IPS-18a (cell line): ENCODE measurements at regions not wholly inside any gene's neighbourhood (a gene's known extent, or its start where the extent isn't known, plus 50 kb on each side); places are given as distances from the start of the nearest gene placed in this dataset.

ENCODE experiments used
- H3K27ac ChIP-seq: one replicate; pipeline ENCODE4 v1.5.1; 2013; ENCODE audit warnings: low read length
- H3K27me3 ChIP-seq: one replicate; pipeline ENCODE4 v1.6.1; 2013; ENCODE audit warnings: mild to moderate bottlenecking, low read length; ENCODE audit not compliant: control insufficient read depth, insufficient read depth
- H3K36me3 ChIP-seq: one replicate; pipeline ENCODE4 v1.6.1; 2013; ENCODE audit warnings: low read depth, low read length; ENCODE audit not compliant: control insufficient read depth
- H3K4me1 ChIP-seq: one replicate; pipeline ENCODE4 v1.6.1; 2013; ENCODE audit warnings: low read depth, low read length; ENCODE audit not compliant: control insufficient read depth
- H3K4me3 ChIP-seq: one replicate; pipeline ENCODE4 v1.5.1; 2013; ENCODE audit warnings: low read length
- H3K9ac ChIP-seq: one replicate; pipeline ENCODE4 v1.6.1; 2013; ENCODE audit warnings: mild to moderate bottlenecking, low read length, moderate library complexity
- H3K9me3 ChIP-seq: one replicate; pipeline ENCODE4 v1.6.1; 2013; ENCODE audit warnings: low read depth, low read length; ENCODE audit not compliant: control insufficient read depth

DNA sequence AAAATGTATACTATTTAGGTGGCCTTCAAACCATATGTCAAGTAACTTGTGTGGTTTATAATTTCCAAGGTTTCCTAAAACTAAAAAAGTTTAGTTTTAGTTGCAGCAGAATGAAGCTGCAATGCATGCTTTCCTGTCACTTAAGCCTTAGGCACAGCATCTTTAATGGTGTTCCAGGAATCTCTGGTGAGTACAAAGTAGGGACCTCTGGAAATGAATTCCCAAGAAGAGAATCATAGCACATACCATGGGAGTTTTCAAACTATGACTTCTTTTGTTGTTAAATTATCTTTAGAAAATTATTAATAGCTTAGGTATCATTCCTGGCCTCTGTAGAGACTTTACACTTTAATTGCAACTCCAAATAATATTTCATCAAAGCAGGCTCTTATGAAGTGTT lies 1005.9 kb upstream of the PABPC4L start:
- Histone ChIP-seq H3K4me1 (peaks cover 8% of the 10 kb centered on the region), H3K9me3 (no peaks in the 10 kb centered on the region), H3K27me3 (no peaks in the 10 kb centered on the region), H3K27ac (no peak overlapping the region), H3K9ac (no peak overlapping the region), H3K4me3 (no peak overlapping the region), H3K36me3 (no peaks in the 10 kb centered on the region)

DNA sequence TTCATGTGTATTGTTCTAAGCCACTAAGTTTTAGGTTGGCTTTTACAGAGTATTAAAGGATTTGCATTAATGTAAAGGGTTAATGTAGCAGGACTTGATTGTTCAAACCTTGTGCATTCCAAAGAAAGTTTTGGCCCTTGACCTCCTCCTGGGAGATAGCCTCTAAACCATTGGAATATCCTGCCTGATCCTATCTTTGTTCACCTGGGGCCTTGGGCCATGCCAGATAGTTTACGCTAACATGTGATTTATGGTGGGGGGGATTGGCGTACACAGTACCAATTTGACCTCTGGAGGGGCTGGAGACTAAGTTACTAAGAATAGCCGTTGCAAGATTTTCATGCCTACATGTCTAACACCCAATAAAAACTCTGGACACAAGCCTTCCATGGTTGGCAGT lies 1002.7 kb upstream of the PABPC4L start:
- Histone ChIP-seq H3K27me3 (no peaks in the 10 kb centered on the region), H3K4me1 (no peaks in the 10 kb centered on the region), H3K27ac (no peak overlapping the region), H3K9me3 (no peaks in the 10 kb centered on the region), H3K4me3 (no peak overlapping the region), H3K9ac (no peak overlapping the region), H3K36me3 (no peaks in the 10 kb centered on the region)

DNA sequence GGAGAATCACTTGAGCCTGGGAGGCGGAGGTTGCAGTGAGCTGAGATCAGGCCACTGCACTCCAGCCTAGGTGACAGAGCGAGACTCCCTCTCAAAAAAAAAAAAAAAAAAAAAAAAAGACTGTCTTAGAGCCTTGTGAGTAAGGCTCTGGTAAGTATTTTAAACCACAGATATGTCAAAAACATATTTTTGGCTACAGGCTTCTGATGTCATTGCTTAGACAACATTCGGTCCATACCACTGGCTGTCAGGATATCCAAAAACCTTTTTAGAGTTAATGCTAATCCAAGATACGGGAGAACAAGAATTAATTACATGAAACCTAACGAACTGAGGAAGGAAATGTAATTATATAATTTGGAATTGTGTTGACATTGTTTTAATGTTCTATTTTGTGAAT lies 999.5 kb upstream of the PABPC4L start:
- peaks cover 8% of the 10 kb centered on the region for H3K4me1 ChIP-seq
- H3K36me3 ChIP-seq: no peaks in the 10 kb centered on the region
- no peaks in the 10 kb centered on the region for H3K9me3 ChIP-seq
- H3K27me3 ChIP-seq: no peaks in the 10 kb centered on the region
- no peak overlapping the region for H3K9ac ChIP-seq
- H3K4me3 ChIP-seq: no peak overlapping the region
- H3K27ac ChIP-seq: no peak overlapping the region

DNA sequence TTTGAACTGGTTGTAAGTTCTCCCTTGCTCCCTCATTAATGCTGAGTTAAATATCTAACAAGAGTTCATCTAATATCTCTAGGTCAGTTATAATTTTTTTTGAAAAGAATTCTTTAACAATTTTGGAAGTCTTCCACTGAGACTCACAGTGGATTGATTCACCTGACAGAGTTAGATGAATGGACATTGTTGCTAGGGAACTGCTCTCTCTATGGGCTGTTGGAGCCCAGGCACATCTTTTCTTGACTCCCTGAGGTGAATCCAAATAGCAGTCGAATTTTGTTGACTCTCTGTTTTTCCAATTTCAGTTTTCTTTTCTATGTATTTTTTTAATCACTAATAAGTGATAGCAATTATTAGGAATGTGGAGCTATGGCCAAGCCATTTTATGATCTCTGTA lies 996.1 kb upstream of the PABPC4L start:
- H3K36me3 ChIP-seq: no peaks in the 10 kb centered on the region
- H3K27ac ChIP-seq: no peak overlapping the region
- H3K9ac ChIP-seq: no peak overlapping the region
- peaks cover 8% of the 10 kb centered on the region for H3K4me1 ChIP-seq
- no peaks in the 10 kb centered on the region for H3K27me3 ChIP-seq
- no peaks in the 10 kb centered on the region for H3K9me3 ChIP-seq
- no peak overlapping the region for H3K4me3 ChIP-seq

DNA sequence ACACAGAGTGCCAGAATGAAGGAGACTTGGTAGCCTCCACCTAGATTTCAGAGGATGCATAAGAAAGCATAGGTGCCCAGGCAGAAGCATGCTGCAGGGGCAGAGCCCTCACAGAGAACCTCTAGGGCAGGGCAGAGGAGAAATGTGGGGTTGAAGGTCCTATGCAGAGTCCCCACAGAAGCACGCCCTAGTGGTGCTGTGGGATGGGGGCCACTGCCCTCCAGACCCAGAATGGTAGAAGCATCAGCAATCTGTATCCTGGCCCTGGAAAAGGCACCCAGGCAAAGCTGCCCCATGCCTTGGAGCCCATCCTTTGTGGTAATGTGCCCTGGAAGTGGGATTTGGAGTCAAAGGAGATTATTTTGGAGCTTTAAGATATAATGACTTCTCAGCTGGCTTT lies 992.9 kb upstream of the PABPC4L start:
- Histone ChIP-seq H3K4me1 (peaks cover 8% of the 10 kb centered on the region), H3K27ac (no peak overlapping the region), H3K36me3 (no peaks in the 10 kb centered on the region), H3K9me3 (no peaks in the 10 kb centered on the region), H3K9ac (no peak overlapping the region), H3K27me3 (no peaks in the 10 kb centered on the region), H3K4me3 (no peak overlapping the region)

DNA sequence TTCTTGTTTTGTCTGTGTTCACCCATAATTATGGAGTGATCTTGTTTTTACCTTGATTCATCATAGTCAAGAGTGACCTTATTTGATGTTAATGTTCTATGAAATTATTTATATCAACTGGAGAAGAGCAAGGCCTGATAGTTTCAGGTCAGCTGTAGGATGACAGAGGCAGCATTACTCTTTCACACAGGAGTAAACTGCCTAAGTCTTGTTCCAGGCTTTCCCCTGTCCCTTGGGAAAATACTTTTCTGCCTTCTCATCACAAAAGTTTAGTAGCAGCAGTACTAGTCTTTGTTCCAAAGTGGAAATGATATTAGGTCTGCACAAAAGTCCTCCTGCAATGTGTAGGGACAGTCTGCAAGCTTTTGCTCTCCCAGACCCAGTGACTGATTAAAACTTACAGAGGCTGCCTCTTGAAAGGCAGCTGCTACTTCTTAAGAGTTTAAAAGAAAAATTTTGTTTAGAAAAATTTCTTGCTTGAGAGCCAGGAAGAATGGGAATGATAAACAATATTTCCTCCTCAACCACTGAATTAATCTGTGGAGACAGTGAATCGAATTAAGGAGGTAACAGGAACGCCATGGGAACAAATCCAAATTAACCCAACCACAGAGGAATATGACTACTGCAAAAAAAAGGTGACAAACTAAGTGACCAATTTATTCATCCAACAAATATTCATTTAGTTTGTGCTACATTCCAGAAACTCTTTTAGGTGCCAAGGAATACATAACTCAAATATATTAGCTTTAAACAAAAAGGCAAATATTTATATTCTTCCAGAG lies 991.4 kb upstream of the PABPC4L start:
- Histone ChIP-seq H3K36me3 (no peaks in the 10 kb centered on the region), H3K4me1 (peaks cover 6% of the 10 kb centered on the region), H3K9me3 (no peaks in the 10 kb centered on the region), H3K27me3 (no peaks in the 10 kb centered on the region), H3K27ac (no peak overlapping the region), H3K4me3 (no peak overlapping the region), H3K9ac (no peak overlapping the region)

DNA sequence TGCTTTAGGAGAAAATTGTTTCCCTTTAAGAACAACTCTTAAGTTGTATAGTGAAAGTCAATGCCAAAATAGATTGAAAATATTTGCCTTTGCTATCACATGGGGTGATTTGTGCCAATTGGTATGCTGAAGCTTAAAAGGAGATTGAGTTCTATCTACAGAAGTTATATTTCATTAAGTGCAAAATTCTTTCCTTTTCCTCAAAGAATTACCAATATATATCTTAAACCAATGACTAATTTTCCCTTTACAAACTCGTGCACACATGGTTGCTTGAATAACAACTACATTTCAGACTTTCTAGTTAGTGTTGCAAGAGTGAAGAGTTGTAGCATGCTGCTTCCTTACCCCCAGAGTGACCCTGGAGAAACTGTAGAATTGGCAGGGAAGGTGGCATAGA lies 990.0 kb upstream of the PABPC4L start:
- Histone ChIP-seq H3K27me3 (no peaks in the 10 kb centered on the region), H3K9me3 (no peaks in the 10 kb centered on the region), H3K4me3 (no peak overlapping the region), H3K9ac (no peak overlapping the region), H3K27ac (no peak overlapping the region), H3K4me1 (peaks cover 7% of the 10 kb centered on the region), H3K36me3 (no peaks in the 10 kb centered on the region)

DNA sequence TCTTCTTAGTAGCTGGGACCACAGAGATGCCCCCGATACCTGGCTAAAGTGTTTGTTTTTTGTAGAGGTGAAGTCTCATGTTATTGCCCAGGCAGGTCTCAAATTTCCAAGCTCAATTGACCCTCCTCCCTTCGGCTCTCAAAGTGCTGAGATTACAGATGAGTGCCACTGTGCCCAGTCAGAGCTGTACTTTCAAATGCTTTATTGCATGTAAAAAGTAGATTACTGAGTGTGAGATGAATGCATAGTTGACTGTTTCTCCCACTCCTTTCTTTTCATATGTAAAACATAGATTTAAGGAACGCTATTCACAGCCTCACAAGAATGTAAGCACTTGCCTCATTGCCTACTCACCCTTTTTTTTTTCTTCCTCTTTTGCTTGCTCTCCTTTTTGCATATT lies 984.4 kb upstream of the PABPC4L start:
- H3K4me1 ChIP-seq: peaks cover 32% of the 10 kb centered on the region
- peak overlapping the region; percentile 35 for H3K4me3 ChIP-seq
- no peak overlapping the region for H3K9ac ChIP-seq
- H3K36me3 ChIP-seq: no peaks in the 10 kb centered on the region
- no peaks in the 10 kb centered on the region for H3K9me3 ChIP-seq
- peak overlapping the region; percentile 47 for H3K27ac ChIP-seq
- no peaks in the 10 kb centered on the region for H3K27me3 ChIP-seq

DNA sequence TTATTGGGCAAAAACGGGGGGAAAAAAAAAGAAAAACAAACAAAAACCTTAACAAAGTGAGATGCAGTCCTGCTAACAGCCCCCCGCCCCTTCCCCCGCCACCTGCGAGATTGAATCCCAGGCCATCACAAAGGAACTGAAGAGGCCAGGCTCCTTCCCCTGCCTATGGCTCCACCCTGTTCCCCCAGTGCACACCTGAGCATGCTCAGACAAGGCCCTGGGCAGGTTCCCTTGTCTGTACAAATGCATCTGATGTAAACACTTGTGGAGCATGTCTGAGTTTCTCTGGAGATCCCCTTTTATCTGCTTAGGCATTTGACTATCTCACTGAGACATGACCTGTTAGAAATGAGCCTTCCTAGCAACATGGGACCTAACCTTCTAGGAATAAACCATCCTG lies 983.7 kb upstream of the PABPC4L start:
- Histone ChIP-seq H3K27me3 (no peaks in the 10 kb centered on the region), H3K4me3 (peak overlapping the region; percentile 29), H3K9me3 (no peaks in the 10 kb centered on the region), H3K27ac (peak overlapping the region; percentile 84), H3K36me3 (no peaks in the 10 kb centered on the region), H3K4me1 (peaks cover 32% of the 10 kb centered on the region), H3K9ac (peak overlapping the region; percentile 20)

DNA sequence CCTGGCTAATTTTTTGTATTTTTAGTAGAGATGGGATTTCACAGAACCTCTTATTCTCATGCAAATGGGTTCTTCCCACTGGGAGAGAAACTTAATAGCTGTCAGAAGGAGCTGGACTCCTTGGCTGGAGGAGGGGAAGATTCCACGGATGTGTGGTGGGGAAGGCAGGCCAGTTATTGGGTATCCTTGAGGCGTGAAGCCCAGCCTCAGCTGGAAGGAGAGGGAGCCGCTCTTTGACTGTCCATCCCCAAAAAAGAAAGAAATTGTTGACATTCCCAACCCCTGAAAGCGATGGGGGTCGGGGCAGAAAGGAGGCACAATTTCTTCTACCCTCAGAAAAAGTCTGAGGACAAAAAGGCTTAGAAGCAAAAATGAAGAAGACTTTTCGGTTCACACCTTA lies 983.1 kb upstream of the PABPC4L start:
- H3K36me3 ChIP-seq: no peaks in the 10 kb centered on the region
- H3K27ac ChIP-seq: no peak overlapping the region
- H3K9ac ChIP-seq: no peak overlapping the region
- H3K4me1 ChIP-seq: peaks cover 32% of the 10 kb centered on the region
- H3K4me3 ChIP-seq: no peak overlapping the region
- no peaks in the 10 kb centered on the region for H3K27me3 ChIP-seq
- no peaks in the 10 kb centered on the region for H3K9me3 ChIP-seq

DNA sequence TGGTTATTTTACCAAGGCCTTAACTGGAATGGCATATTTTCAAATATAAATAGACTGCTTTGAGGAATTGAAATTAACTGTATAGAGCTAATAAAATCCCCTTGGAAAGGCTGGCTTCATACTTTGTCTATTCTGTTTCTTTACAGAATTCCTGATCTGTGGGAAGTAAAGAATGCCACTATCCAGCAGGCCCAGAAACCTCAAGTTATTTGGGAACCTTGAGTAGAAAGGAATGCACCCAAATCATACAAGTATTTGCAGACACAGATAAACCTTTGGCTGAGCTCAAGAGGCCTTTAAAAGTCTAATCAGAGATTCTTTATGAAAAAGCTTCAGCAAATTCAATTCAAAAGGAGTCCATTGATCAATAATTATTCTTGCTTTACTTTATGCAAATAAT lies 975.7 kb upstream of the PABPC4L start:
- no peaks in the 10 kb centered on the region for H3K27me3 ChIP-seq
- no peaks in the 10 kb centered on the region for H3K36me3 ChIP-seq
- no peak overlapping the region for H3K27ac ChIP-seq
- H3K4me1 ChIP-seq: no peaks in the 10 kb centered on the region
- H3K9ac ChIP-seq: no peak overlapping the region
- no peaks in the 10 kb centered on the region for H3K9me3 ChIP-seq
- H3K4me3 ChIP-seq: no peak overlapping the region

DNA sequence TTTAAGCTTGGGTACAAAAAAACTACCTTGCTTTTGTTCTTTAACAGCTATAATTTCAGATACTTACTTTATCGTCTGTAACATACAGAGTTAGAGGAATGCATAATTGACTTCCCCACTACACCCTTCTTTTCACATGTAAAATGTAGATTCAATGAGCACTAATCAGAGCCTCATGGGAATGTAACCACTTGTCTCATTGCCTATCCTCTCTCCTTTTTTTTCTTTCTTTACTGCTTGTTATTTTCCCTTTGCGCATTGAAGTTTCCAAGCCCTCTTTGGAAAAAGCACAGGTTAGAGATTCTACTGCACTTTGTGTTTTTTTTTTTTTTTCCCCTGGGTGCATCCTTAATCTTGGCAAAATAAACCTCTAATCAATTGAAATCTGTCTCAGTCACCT lies 965.1 kb upstream of the PABPC4L start:
- Histone ChIP-seq H3K9me3 (no peaks in the 10 kb centered on the region), H3K36me3 (no peaks in the 10 kb centered on the region), H3K27me3 (no peaks in the 10 kb centered on the region), H3K4me1 (peaks cover 3% of the 10 kb centered on the region), H3K27ac (no peak overlapping the region), H3K9ac (no peak overlapping the region), H3K4me3 (no peak overlapping the region)
